HFFc6 (cell line): ENCODE measurements at regions not wholly inside any gene's neighbourhood (a gene's known extent, or its start where the extent isn't known, plus 50 kb on each side); places are given as distances from the start of the nearest gene placed in this dataset.

ENCODE experiments used
- DNase-seq: peaks from one replicate; pipeline ENCODE4 v3.0.0-alpha.2; 2018
- H3K27ac Mint-ChIP-seq: 2 replicates; pipeline ENCODE4 v1.8.0; 2020; ENCODE audit warnings: mild to moderate bottlenecking, mixed read lengths
- H3K27me3 Mint-ChIP-seq: 2 replicates; pipeline ENCODE4 v1.8.0; 2021; ENCODE audit warnings: mild to moderate bottlenecking, moderate library complexity, mixed read lengths; ENCODE audit not compliant: insufficient read depth
- H3K36me3 Mint-ChIP-seq: 2 replicates; pipeline ENCODE4 v1.8.0; 2021; ENCODE audit warnings: low read depth, mixed read lengths
- H3K4me1 Mint-ChIP-seq: 2 replicates; pipeline ENCODE4 v1.8.0; 2020; ENCODE audit warnings: low read depth, mixed read lengths
- H3K4me3 Mint-ChIP-seq: 2 replicates; pipeline ENCODE4 v1.8.0; 2020; ENCODE audit warnings: mild to moderate bottlenecking, moderate library complexity, mixed read lengths
- H3K9me3 Mint-ChIP-seq: 2 replicates; pipeline ENCODE4 v1.8.0; 2020; ENCODE audit warnings: mild to moderate bottlenecking, mixed read lengths
- TF ChIP-seq, protein P1 (sequence below): fragments of 200-600 bp; sonication (generic); IDR thresholded peaks from 2 replicates; pipeline ENCODE4 v1.5.0; 2021; ENCODE audit warnings: antibody characterized with exemption, mild to moderate bottlenecking

DNA sequence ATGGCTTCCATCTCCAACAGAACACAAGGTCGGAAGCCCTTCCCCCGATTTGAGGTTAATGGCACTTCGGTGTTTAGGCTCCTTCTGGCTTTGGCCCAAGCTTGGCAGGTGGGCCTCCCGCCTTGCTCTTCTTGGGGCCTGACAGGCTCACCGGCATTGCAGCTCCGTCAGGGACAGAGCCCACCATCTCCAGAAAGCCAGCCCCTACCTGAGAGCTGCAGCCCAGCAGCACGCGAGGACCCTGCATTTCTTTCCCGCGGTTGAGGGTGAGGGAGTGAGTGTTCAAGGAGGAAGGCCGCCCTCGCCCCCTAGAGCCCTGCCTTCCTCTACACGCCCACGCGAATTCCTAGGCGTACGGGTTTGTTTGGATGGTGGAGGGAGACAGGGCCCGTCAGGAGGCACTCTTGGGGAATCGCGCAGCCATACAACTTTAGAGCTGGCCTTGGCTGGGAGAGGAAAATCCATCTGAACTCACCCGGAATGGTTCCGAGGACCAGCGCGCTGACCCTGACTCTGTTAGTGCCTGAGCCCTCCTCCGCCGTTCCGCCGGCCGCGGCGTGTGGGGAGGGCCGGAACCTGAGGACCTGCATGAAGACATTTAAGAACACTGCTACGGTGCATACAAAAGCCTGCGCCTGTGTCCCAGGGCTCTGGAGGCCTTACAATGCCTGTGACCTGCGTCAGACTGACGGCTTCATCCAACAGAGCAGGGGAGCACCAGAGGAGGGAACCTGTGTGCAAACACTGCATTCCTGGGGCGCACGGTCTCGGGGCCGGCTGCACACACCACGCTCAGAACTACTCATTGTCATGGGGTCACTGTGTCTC is 73.8 kb downstream of the MRPL36 start:
- Mint-ChIP-seq H3K27me3 (peaks cover 26% of the 10 kb centered on the region), H3K4me1 (no peaks in the 10 kb centered on the region), H3K9me3 (no peaks in the 10 kb centered on the region), H3K4me3 (no peak overlapping the region), H3K36me3 (no peaks in the 10 kb centered on the region), H3K27ac (no peak overlapping the region)
- no peak for DNase-seq
- TF ChIP-seq, protein P1, sequence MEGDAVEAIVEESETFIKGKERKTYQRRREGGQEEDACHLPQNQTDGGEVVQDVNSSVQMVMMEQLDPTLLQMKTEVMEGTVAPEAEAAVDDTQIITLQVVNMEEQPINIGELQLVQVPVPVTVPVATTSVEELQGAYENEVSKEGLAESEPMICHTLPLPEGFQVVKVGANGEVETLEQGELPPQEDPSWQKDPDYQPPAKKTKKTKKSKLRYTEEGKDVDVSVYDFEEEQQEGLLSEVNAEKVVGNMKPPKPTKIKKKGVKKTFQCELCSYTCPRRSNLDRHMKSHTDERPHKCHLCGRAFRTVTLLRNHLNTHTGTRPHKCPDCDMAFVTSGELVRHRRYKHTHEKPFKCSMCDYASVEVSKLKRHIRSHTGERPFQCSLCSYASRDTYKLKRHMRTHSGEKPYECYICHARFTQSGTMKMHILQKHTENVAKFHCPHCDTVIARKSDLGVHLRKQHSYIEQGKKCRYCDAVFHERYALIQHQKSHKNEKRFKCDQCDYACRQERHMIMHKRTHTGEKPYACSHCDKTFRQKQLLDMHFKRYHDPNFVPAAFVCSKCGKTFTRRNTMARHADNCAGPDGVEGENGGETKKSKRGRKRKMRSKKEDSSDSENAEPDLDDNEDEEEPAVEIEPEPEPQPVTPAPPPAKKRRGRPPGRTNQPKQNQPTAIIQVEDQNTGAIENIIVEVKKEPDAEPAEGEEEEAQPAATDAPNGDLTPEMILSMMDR = no peak

DNA sequence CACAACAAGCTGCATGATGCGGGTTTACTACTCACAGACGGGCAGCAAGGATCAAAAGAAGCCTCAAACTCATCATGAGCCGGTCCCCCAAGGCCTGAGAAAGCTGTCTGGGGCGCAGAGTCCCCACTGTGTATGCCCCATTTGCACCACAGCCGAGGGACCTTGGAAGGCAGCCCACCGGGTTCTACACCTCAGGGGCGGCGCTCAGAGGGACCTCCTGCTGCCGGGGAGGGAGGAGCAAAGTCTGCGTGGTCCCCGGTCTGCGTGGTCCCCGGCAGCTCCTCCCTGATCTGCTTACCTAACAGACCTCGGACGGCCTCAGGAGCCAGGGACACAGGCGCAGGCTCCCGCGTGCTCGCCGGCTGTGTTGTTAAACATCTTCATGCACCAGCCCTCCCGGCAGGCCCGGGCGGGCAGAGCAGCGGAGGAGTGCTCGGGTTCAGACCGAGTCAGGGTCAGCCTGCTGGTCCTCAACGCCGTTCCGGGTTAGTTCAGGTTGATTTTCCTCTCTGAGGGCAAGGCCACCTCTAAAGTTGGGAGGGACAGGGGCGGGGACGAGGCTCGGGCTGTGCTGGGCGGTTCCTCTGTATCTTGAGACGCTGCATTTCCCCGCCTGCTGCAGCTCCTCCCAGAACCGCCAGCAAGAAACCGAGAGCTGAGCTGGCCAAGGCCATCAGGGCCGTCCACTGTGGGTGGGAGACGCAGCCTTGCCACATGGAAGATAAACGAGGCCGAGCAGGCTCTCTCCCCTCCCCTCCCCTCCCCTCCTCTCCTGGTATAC is 74.6 kb downstream of the MRPL36 start:
- H3K9me3 Mint-ChIP-seq = no peaks in the 10 kb centered on the region; the same call in 1 of the 2 replicates
- no peak overlapping the region for H3K27ac Mint-ChIP-seq
- H3K4me3 Mint-ChIP-seq = no peak overlapping the region; the same call in 1 of the 2 replicates
- TF ChIP-seq, protein P1 = no peak
- H3K36me3 Mint-ChIP-seq = no peaks in the 10 kb centered on the region
- no peaks in the 10 kb centered on the region for H3K4me1 Mint-ChIP-seq
- no peak for DNase-seq
- peaks cover 27% of the 10 kb centered on the region for H3K27me3 Mint-ChIP-seq

DNA sequence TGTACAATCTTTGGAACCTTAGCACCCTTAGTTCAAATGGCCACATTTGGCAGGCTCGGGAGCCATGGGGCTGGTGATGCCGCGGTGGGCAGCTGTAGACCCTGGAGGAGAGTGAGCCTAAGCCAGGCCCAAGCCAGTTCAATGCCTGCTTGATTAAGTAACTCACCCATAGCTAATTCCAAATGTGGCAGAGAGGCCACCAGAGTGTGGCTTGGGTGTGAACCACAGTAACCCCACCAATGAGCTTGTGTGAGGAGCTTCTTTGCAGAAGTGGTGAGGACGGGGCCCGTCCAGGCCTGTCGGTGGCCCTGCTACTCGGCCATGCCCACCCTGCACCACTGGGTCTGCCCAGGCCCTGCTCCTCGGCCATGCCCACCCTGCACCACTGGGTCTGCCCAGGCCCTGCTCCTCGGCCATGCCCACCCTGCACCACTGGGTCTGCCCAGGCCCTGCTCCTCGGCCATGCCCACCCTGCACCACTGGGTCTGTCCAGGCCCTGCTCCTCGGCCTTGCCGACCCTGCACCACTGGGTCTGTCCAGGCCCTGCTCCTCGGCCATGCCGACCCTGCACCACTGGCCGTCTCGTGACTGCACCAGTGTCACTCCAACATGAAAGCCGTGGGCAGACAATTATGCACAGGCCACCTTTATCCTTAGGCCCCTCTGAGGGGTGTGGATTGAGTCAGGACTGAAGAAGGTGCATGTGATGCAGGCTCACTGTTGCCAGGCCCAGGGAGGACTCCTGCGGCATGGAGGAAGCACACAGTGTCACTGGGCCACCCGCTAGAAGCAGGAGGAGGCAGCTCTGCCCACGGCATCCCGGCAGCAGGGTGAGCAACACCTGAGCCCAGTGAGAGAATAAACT is 75.4 kb downstream of the MRPL36 start:
- peaks cover 31% of the 10 kb centered on the region for H3K27me3 Mint-ChIP-seq
- H3K9me3 Mint-ChIP-seq = peaks cover 8% of the 10 kb centered on the region
- no peaks in the 10 kb centered on the region for H3K4me1 Mint-ChIP-seq
- no peak overlapping the region for H3K27ac Mint-ChIP-seq
- H3K4me3 Mint-ChIP-seq = no peak overlapping the region
- no peak for DNase-seq
- peaks cover 4% of the 10 kb centered on the region; the same call in 1 of the 2 replicates for H3K36me3 Mint-ChIP-seq
- TF ChIP-seq, protein P1 = no peak

DNA sequence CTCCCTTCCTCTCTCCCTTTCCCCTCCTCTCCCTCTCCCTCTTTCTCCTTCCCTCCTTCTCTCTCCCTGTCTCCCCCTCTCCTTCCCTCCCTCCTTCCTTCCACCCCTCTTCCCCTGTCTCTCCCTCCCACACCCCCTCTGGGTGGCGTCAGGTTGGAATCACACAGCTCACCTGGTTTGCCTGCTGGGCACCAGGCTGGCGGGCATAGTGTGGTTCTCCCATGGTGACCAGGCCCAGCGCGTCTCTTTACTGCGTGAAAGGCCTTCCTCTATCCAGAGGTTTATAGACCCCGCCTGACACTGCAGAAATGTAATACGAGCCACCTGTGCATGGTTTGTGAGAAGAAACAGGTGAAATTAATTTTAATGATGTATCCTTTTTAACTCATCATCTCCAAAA is 76.2 kb downstream of the MRPL36 start:
- peaks cover 11% of the 10 kb centered on the region; the same call in 1 of the 2 replicates for H3K36me3 Mint-ChIP-seq

DNA sequence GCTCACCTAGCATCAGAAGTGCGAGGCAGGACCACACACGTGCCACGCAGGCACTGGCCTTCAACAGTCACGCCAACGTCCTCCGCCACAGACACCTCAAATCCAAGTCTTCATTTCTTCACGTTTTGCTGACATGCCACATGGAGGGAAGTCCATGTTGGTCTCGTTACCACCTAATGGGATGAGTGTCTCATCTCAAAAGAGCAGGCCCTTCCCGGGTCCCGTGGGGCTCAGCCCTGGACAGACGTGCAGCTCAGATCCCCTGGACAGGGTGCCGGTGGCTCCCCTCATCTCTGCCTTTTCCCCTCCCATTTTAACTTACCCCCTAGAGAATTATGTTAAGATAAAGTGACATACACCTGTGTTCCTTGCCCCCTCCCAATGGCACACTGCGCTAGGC is 76.8 kb downstream of the MRPL36 start:
- TF ChIP-seq, protein P1 = no peak
- no peaks in the 10 kb centered on the region for H3K4me1 Mint-ChIP-seq
- no peak overlapping the region for H3K27ac Mint-ChIP-seq
- no peak overlapping the region for H3K4me3 Mint-ChIP-seq
- peaks cover 16% of the 10 kb centered on the region for H3K36me3 Mint-ChIP-seq
- DNase-seq = no peak
- peaks cover 21% of the 10 kb centered on the region for H3K9me3 Mint-ChIP-seq
- H3K27me3 Mint-ChIP-seq = peaks cover 31% of the 10 kb centered on the region

More for the DNA sequence above, 76.2 kb downstream of the MRPL36 start:
- Mint-ChIP-seq H3K27ac (no peak overlapping the region), H3K27me3 (peaks cover 31% of the 10 kb centered on the region), H3K4me3 (no peak overlapping the region), H3K9me3 (peaks cover 15% of the 10 kb centered on the region), H3K4me1 (no peaks in the 10 kb centered on the region)
- TF ChIP-seq, protein P1 = no peak
- DNase-seq = no peak
